GM12873 (cell line): ENCODE measurements at regions not wholly inside any gene's neighbourhood (a gene's known extent, or its start where the extent isn't known, plus 50 kb on each side); places are given as distances from the start of the nearest gene placed in this dataset.
A peak's percentile ranks its signal among the peaks of the same experiment; 100 is the strongest.

Experiments
- CTCF ChIP-seq: IDR thresholded peaks from 2 replicates; pipeline ENCODE4 v1.5.1; 2012; ENCODE audit warnings: low read depth, mild to moderate bottlenecking, moderate library complexity, low read length, control low read depth; ENCODE audit not compliant: insufficient read depth; ENCODE audit errors: missing control alignments

- TF ChIP-seq CTCF: no peak
Observed at GRCh38 chr1:81573458-81573857, 227.3 kb upstream of the ADGRL2 start.

- no peak for TF ChIP-seq CTCF
Observed at GRCh38 chr1:81571946-81572345, 228.8 kb upstream of the ADGRL2 start.

GRCh38 chr1:81569761-81570160, 231.0 kb upstream of the ADGRL2 start:
- TF ChIP-seq CTCF: no peak

- TF ChIP-seq CTCF: no peak
Observed at GRCh38 chr1:81563632-81564031, 237.1 kb upstream of the ADGRL2 start.

GRCh38 chr1:81562934-81563333, 237.8 kb upstream of the ADGRL2 start:
- TF ChIP-seq CTCF: no peak

- no peak for TF ChIP-seq CTCF
Observed at GRCh38 chr1:81560629-81561028, 240.1 kb upstream of the ADGRL2 start.

GRCh38 chr1:81559662-81560350, 240.9 kb upstream of the ADGRL2 start:
- peak; percentile 21 for TF ChIP-seq CTCF
